ENCODE measurements at regions not wholly inside any gene's neighbourhood (a gene's known extent, or its start where the extent isn't known, plus 50 kb on each side); places are given as distances from the start of the nearest gene placed in this dataset.

GRCh38 chr2:164285576-164285975 lies 335.7 kb downstream of the GRB14 start (continued):
- TF ChIP-seq ZNF837 (tag by site-specific recombination; IDR thresholded peaks at IDR 0.05) = no peak
- no peak for TF ChIP-seq ELK4 (IDR thresholded peaks at IDR 0.05; ENCODE audit: borderline replicate concordance, low read depth, low read length)
- TF ChIP-seq, protein P1, sequence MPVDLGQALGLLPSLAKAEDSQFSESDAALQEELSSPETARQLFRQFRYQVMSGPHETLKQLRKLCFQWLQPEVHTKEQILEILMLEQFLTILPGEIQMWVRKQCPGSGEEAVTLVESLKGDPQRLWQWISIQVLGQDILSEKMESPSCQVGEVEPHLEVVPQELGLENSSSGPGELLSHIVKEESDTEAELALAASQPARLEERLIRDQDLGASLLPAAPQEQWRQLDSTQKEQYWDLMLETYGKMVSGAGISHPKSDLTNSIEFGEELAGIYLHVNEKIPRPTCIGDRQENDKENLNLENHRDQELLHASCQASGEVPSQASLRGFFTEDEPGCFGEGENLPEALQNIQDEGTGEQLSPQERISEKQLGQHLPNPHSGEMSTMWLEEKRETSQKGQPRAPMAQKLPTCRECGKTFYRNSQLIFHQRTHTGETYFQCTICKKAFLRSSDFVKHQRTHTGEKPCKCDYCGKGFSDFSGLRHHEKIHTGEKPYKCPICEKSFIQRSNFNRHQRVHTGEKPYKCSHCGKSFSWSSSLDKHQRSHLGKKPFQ (tag by site-specific recombination; IDR thresholded peaks at IDR 0.05) = no peak

- Histone ChIP-seq H3K9me3 (ENCODE audit: control insufficient read depth, insufficient read depth, low read depth, low read length) (no peaks in the 10 kb centered on the region), H3K4me1 (ENCODE audit: control insufficient read depth, insufficient read depth, low read length) (no peaks in the 10 kb centered on the region), H3K27ac (ENCODE audit: extremely low read depth, low read depth, low read length) (no peak overlapping the region), H3K4me3 (ENCODE audit: low read depth, low read length) (no peak overlapping the region), H3K36me3 (ENCODE audit: control insufficient read depth in 2 of 2, insufficient read depth in 1 of 2, low read length in 2 of 2) (no peaks in the 10 kb centered on the region)
- ChIA-PET CTCF (no interaction called here), POLR2A (no interaction called here)
- TF ChIP-seq ZNF621 (tag by site-specific recombination; IDR thresholded peaks at IDR 0.05) (no peak), ZSCAN23 (tag by site-specific recombination; IDR thresholded peaks at IDR 0.05) (no peak), ZNF768 (tag by site-specific recombination; IDR thresholded peaks at IDR 0.05) (no peak), ZNF510 (tag by site-specific recombination; IDR thresholded peaks at IDR 0.05; ENCODE audit: insufficient replicate concordance) (no peak), ZNF670 (tag by site-specific recombination; IDR thresholded peaks at IDR 0.05; ENCODE audit: low read depth) (no peak), ZNF843 (tag by site-specific recombination; IDR thresholded peaks at IDR 0.05) (no peak), ZNF654 (tag by site-specific recombination; IDR thresholded peaks at IDR 0.05; ENCODE audit: low read depth) (no peak), ZNF830 (tag by site-specific recombination; IDR thresholded peaks at IDR 0.05; ENCODE audit: low read depth) (no peak), ZNF133 (tag by site-specific recombination; IDR thresholded peaks at IDR 0.05) (no peak), KLF9 (tag by site-specific recombination; IDR thresholded peaks at IDR 0.05; ENCODE audit: low read depth) (no peak), ZSCAN5A (tag by site-specific recombination; IDR thresholded peaks at IDR 0.05) (no peak), ZNF202 (tag by site-specific recombination; IDR thresholded peaks at IDR 0.05; ENCODE audit: borderline replicate concordance) (no peak), ZNF677 (tag by site-specific recombination; IDR thresholded peaks at IDR 0.05) (no peak), ZBTB1 (tag by site-specific recombination; IDR thresholded peaks at IDR 0.05) (no peak), ZNF335 (tag by site-specific recombination; conservative IDR thresholded peaks at IDR 0.05) (no peak), ZNF513 (tag by site-specific recombination; IDR thresholded peaks at IDR 0.05) (no peak), PRDM6 (tag by site-specific recombination; IDR thresholded peaks at IDR 0.05) (no peak)
- TF ChIP-seq, protein P2, sequence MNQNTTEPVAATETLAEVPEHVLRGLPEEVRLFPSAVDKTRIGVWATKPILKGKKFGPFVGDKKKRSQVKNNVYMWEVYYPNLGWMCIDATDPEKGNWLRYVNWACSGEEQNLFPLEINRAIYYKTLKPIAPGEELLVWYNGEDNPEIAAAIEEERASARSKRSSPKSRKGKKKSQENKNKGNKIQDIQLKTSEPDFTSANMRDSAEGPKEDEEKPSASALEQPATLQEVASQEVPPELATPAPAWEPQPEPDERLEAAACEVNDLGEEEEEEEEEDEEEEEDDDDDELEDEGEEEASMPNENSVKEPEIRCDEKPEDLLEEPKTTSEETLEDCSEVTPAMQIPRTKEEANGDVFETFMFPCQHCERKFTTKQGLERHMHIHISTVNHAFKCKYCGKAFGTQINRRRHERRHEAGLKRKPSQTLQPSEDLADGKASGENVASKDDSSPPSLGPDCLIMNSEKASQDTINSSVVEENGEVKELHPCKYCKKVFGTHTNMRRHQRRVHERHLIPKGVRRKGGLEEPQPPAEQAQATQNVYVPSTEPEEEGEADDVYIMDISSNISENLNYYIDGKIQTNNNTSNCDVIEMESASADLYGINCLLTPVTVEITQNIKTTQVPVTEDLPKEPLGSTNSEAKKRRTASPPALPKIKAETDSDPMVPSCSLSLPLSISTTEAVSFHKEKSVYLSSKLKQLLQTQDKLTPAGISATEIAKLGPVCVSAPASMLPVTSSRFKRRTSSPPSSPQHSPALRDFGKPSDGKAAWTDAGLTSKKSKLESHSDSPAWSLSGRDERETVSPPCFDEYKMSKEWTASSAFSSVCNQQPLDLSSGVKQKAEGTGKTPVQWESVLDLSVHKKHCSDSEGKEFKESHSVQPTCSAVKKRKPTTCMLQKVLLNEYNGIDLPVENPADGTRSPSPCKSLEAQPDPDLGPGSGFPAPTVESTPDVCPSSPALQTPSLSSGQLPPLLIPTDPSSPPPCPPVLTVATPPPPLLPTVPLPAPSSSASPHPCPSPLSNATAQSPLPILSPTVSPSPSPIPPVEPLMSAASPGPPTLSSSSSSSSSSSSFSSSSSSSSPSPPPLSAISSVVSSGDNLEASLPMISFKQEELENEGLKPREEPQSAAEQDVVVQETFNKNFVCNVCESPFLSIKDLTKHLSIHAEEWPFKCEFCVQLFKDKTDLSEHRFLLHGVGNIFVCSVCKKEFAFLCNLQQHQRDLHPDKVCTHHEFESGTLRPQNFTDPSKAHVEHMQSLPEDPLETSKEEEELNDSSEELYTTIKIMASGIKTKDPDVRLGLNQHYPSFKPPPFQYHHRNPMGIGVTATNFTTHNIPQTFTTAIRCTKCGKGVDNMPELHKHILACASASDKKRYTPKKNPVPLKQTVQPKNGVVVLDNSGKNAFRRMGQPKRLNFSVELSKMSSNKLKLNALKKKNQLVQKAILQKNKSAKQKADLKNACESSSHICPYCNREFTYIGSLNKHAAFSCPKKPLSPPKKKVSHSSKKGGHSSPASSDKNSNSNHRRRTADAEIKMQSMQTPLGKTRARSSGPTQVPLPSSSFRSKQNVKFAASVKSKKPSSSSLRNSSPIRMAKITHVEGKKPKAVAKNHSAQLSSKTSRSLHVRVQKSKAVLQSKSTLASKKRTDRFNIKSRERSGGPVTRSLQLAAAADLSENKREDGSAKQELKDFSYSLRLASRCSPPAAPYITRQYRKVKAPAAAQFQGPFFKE (tag by site-specific recombination; IDR thresholded peaks at IDR 0.05; ENCODE audit: borderline replicate concordance) = no peak
- TF ChIP-seq, protein P3, sequence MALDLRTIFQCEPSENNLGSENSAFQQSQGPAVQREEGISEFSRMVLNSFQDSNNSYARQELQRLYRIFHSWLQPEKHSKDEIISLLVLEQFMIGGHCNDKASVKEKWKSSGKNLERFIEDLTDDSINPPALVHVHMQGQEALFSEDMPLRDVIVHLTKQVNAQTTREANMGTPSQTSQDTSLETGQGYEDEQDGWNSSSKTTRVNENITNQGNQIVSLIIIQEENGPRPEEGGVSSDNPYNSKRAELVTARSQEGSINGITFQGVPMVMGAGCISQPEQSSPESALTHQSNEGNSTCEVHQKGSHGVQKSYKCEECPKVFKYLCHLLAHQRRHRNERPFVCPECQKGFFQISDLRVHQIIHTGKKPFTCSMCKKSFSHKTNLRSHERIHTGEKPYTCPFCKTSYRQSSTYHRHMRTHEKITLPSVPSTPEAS (tag by site-specific recombination; IDR thresholded peaks at IDR 0.05) = no peak
These were observed 339.4 kb downstream of the GRB14 start for GRCh38 chr2:164281896-164282295.

Measured in HEK293 (cell line).